H9 (cell line): ENCODE measurements at regions not wholly inside any gene's neighbourhood (a gene's known extent, or its start where the extent isn't known, plus 50 kb on each side); places are given as distances from the start of the nearest gene placed in this dataset.

Source experiments
- DNase-seq: peaks from one replicate; pipeline ENCODE4 v3.0.0-alpha.2; 2017
- H2AFZ ChIP-seq: one replicate; pipeline ENCODE4 v1.6.1; 2013; ENCODE audit warnings: mild to moderate bottlenecking, low read length, control low read depth, moderate library complexity
- H2AK5ac ChIP-seq: 2 replicates; pipeline ENCODE4 v1.6.1; 2013; ENCODE audit warnings: low read length, control low read depth, mixed read lengths; ENCODE audit not compliant: insufficient read length
- H2BK120ac ChIP-seq: one replicate; pipeline ENCODE4 v1.6.1; 2013; ENCODE audit warnings: low read depth, mild to moderate bottlenecking, low read length, control low read depth, inconsistent platforms; ENCODE audit not compliant: poor library complexity, severe bottlenecking
- H2BK12ac ChIP-seq: 2 replicates; pipeline ENCODE4 v1.6.1; 2013; ENCODE audit warnings: low read length, control low read depth, mixed read lengths, low read depth; ENCODE audit not compliant: insufficient read length
- H2BK15ac ChIP-seq: 2 replicates; pipeline ENCODE4 v1.6.1; 2013; ENCODE audit warnings: low read depth, low read length, control low read depth
- H2BK20ac ChIP-seq: one replicate; pipeline ENCODE4 v1.6.1; 2013; ENCODE audit warnings: low read depth, mild to moderate bottlenecking, low read length, control low read depth, inconsistent platforms; ENCODE audit not compliant: poor library complexity, severe bottlenecking
- H2BK5ac ChIP-seq: 2 replicates; pipeline ENCODE4 v1.6.1; 2013; ENCODE audit warnings: low read length, control low read depth, mixed read lengths; ENCODE audit not compliant: insufficient read length
- H3K14ac ChIP-seq: 2 replicates; pipeline ENCODE4 v1.6.1; 2013; ENCODE audit warnings: low read length, control low read depth; ENCODE audit not compliant: insufficient read depth
- H3K18ac ChIP-seq: 2 replicates; pipeline ENCODE4 v1.6.1; 2013; ENCODE audit warnings: low read depth, mild to moderate bottlenecking, mixed read lengths, low read length, control low read depth; ENCODE audit not compliant: insufficient read length
- H3K23ac ChIP-seq: 2 replicates; pipeline ENCODE4 v1.6.1; 2013; ENCODE audit warnings: low read length, control low read depth, mixed read lengths, low read depth; ENCODE audit not compliant: insufficient read length
- H3K23me2 ChIP-seq: 2 replicates; pipeline ENCODE4 v1.6.1; 2013; ENCODE audit warnings: low read depth, mild to moderate bottlenecking, mixed read lengths, low read length, control low read depth; ENCODE audit not compliant: insufficient read length, poor library complexity, severe bottlenecking
- H3K27ac ChIP-seq: 2 replicates; pipeline ENCODE4 v1.5.1; 2013; ENCODE audit warnings: low read length, control low read depth, mixed read lengths, low read depth; ENCODE audit not compliant: insufficient read length
- H3K27me3 ChIP-seq: 2 replicates; pipeline ENCODE4 v1.6.1; 2013; ENCODE audit warnings: low read length, control low read depth, inconsistent platforms; ENCODE audit not compliant: insufficient read depth
- H3K4ac ChIP-seq: 2 replicates; pipeline ENCODE4 v1.6.1; 2013; ENCODE audit warnings: low read depth, mild to moderate bottlenecking, control low read depth, inconsistent platforms, low read length, moderate library complexity
- H3K4me1 ChIP-seq: 2 replicates; pipeline ENCODE4 v1.6.1; 2013; ENCODE audit warnings: low read length, control low read depth, inconsistent platforms; ENCODE audit not compliant: insufficient read depth
- H3K4me2 ChIP-seq: 2 replicates; pipeline ENCODE4 v1.6.1; 2013; ENCODE audit warnings: low read length, control low read depth, mixed read lengths; ENCODE audit not compliant: insufficient read length, insufficient read depth
- H3K56ac ChIP-seq: 2 replicates; pipeline ENCODE4 v1.6.1; 2013; ENCODE audit warnings: low read depth, mild to moderate bottlenecking, mixed read lengths, low read length, control low read depth; ENCODE audit not compliant: insufficient read length
- H3K79me1 ChIP-seq: 2 replicates; pipeline ENCODE4 v1.6.1; 2013; ENCODE audit warnings: low read depth, mild to moderate bottlenecking, moderate library complexity, low read length, control low read depth, inconsistent platforms; ENCODE audit not compliant: insufficient read depth, poor library complexity, severe bottlenecking
- H3K79me2 ChIP-seq: 2 replicates; pipeline ENCODE4 v1.6.1; 2013; ENCODE audit warnings: low read length, control low read depth, inconsistent platforms; ENCODE audit not compliant: insufficient read depth
- H3K9ac ChIP-seq: 2 replicates; pipeline ENCODE4 v1.6.1; 2013; ENCODE audit warnings: low read length, control low read depth, mixed read lengths; ENCODE audit not compliant: insufficient read length; ENCODE audit errors: extremely low read depth
- H3K9me3 ChIP-seq: one replicate; pipeline ENCODE4 v1.6.1; 2013; ENCODE audit warnings: low read depth, low read length, inconsistent platforms; ENCODE audit not compliant: control insufficient read depth
- H3T11ph ChIP-seq: one replicate; pipeline ENCODE4 v1.6.1; 2013; ENCODE audit warnings: mild to moderate bottlenecking, low read length, control low read depth, inconsistent platforms
- H4K20me1 ChIP-seq: one replicate; pipeline ENCODE4 v1.6.1; 2013; ENCODE audit not compliant: control insufficient read depth, insufficient read length, insufficient read depth
- H4K5ac ChIP-seq: 2 replicates; pipeline ENCODE4 v1.6.1; 2013; ENCODE audit warnings: low read depth, mild to moderate bottlenecking, mixed read lengths, low read length, control low read depth; ENCODE audit not compliant: insufficient read length
- H4K8ac ChIP-seq: replicated peaks from 2 replicates; pipeline ENCODE4 v1.6.1; 2013; ENCODE audit warnings: low read length, control low read depth, mixed read lengths, low read depth; ENCODE audit not compliant: insufficient read length
- H4K91ac ChIP-seq: 2 replicates; pipeline ENCODE4 v1.6.1; 2013; ENCODE audit warnings: low read depth, mild to moderate bottlenecking, moderate library complexity, mixed read lengths, low read length, control low read depth; ENCODE audit not compliant: insufficient read length
- H3K27ac Mint-ChIP-seq, 3 experiments: 2 replicates in 2 of 3; 3 replicates in 1 of 3; pipeline ENCODE4 v1.8.0; 2020 to 2021; ENCODE audit warnings: mixed read lengths in 3 of 3, mild to moderate bottlenecking in 1 of 3, moderate library complexity in 1 of 3
- H3K27me3 Mint-ChIP-seq: 2 replicates; pipeline ENCODE4 v1.8.0; 2021; ENCODE audit warnings: low read depth, mild to moderate bottlenecking, moderate library complexity, mixed read lengths
- H3K36me3 Mint-ChIP-seq, 3 experiments: 2 replicates in 2 of 3; 3 replicates in 1 of 3; pipeline ENCODE4 v1.8.0; 2020 to 2021; ENCODE audit warnings: low read depth in 3 of 3, mixed read lengths in 3 of 3; ENCODE audit not compliant: insufficient read depth in 1 of 3
- H3K4me1 Mint-ChIP-seq, 2 experiments: 2 replicates each; pipeline ENCODE4 v1.8.0; 2020; ENCODE audit warnings: mixed read lengths in 2 of 2
- H3K4me3 Mint-ChIP-seq, 2 experiments: 2 replicates in 1 of 2; 3 replicates in 1 of 2; pipeline ENCODE4 v1.8.0; 2020 to 2021; ENCODE audit warnings: mild to moderate bottlenecking in 2 of 2, mixed read lengths in 2 of 2, moderate library complexity in 1 of 2
- H3K9me3 Mint-ChIP-seq, 2 experiments: 2 replicates in 1 of 2; 3 replicates in 1 of 2; pipeline ENCODE4 v1.8.0; 2020; ENCODE audit warnings: mild to moderate bottlenecking in 2 of 2, mixed read lengths in 2 of 2, moderate library complexity in 1 of 2
- CTCF ChIP-seq: fragments of 200-600 bp; sonication (generic); conservative IDR thresholded peaks from 3 replicates; pipeline ENCODE4 v1.8.0; 2021; ENCODE audit warnings: antibody characterized with exemption, mild to moderate bottlenecking
- WGBS: extraction: QIAGEN DNeasy Blood & Tissue Kit; methylation state at CpG from one replicate; pipeline ENCODE4 v1.1.7; 2013; ENCODE audit warnings: missing lambda C conversion rate, low lambda C conversion rate, mixed read lengths; ENCODE audit not compliant: insufficient read length; ENCODE audit errors: extremely low coverage; 5-methylcytosine and 5-hydroxymethylcytosine counted together

GRCh38 chr3:61420136-61420759 is 141.1 kb upstream of the PTPRG start:
- no peak overlapping the region for H3K4me2 ChIP-seq
- Mint-ChIP-seq H3K36me3 (no peaks in the 10 kb centered on the region), H3K27ac (no peak overlapping the region), H3K4me1 (no peaks in the 10 kb centered on the region), H3K4me3 (no peak overlapping the region), H3K27me3 (no peaks in the 10 kb centered on the region), H3K9me3 (no peaks in the 10 kb centered on the region)
- H3K79me1 ChIP-seq, result no peaks in the 10 kb centered on the region
- H4K5ac ChIP-seq, result no peak overlapping the region
- no peaks in the 10 kb centered on the region for H3K4me1 ChIP-seq
- H2AK5ac ChIP-seq, result no peak overlapping the region
- no CpG with 5 or more reads among the region's 4 CpGs for whole genome bisulfite sequencing
- TF ChIP-seq CTCF, result no peak
- no peak overlapping the region for H3T11ph ChIP-seq
- H3K56ac ChIP-seq, result no peak overlapping the region
- H3K9ac ChIP-seq, result no peak overlapping the region
- H2BK120ac ChIP-seq, result no peak overlapping the region
- no peak overlapping the region for H3K14ac ChIP-seq
- no peak overlapping the region for H4K91ac ChIP-seq
- no peak overlapping the region for H2BK20ac ChIP-seq
- H3K27ac ChIP-seq, result no peak overlapping the region
- H3K23ac ChIP-seq, result no peak overlapping the region
- no peaks in the 10 kb centered on the region for H3K9me3 ChIP-seq
- no peaks in the 10 kb centered on the region for H3K23me2 ChIP-seq
- no peak overlapping the region for H3K4ac ChIP-seq
- no peak overlapping the region for H2BK15ac ChIP-seq
- no peak overlapping the region for H2BK5ac ChIP-seq
- H3K27me3 ChIP-seq, result no peaks in the 10 kb centered on the region
- no peak overlapping the region for H2BK12ac ChIP-seq
- no peak for DNase-seq
- no peaks in the 10 kb centered on the region for H3K79me2 ChIP-seq
- no peak overlapping the region for H4K8ac ChIP-seq
- H3K18ac ChIP-seq, result no peak overlapping the region
- no peak overlapping the region for H2AFZ ChIP-seq
- H4K20me1 ChIP-seq, result no peaks in the 10 kb centered on the region
